Kasumi-1 (cell line): ENCODE measurements at regions not wholly inside any gene's neighbourhood (a gene's known extent, or its start where the extent isn't known, plus 50 kb on each side); places are given as distances from the start of the nearest gene placed in this dataset.

ENCODE experiments used
- DNase-seq, 2 experiments: peaks; one replicate each; lab custom pipeline; 2025; lab: John Stamatoyannopoulos, UW

GRCh38 chr10:128804411-128804810 is 662.6 kb upstream of the MGMT start:
- no peak for DNase-seq

GRCh38 chr10:128808921-128809440 is 658.1 kb upstream of the MGMT start:
- no peak for DNase-seq

- DNase-seq, result no peak
These were observed 655.5 kb upstream of the MGMT start for GRCh38 chr10:128811511-128811910.

- DNase-seq, result no peak
These were observed 655.0 kb upstream of the MGMT start for GRCh38 chr10:128812000-128812399.

- no peak for DNase-seq
These were observed 653.5 kb upstream of the MGMT start for GRCh38 chr10:128813574-128813973.

- DNase-seq, result no peak
These were observed 653.0 kb upstream of the MGMT start for GRCh38 chr10:128814024-128814423.

- no peak for DNase-seq
These were observed 652.3 kb upstream of the MGMT start for GRCh38 chr10:128814782-128815181.

GRCh38 chr10:128816726-128817125 is 650.3 kb upstream of the MGMT start:
- DNase-seq, result no peak

- no peak for DNase-seq
These were observed 649.4 kb upstream of the MGMT start for GRCh38 chr10:128817636-128818035.

GRCh38 chr10:128820663-128821062 is 646.4 kb upstream of the MGMT start:
- no peak for DNase-seq

- no peak for DNase-seq
These were observed 643.8 kb upstream of the MGMT start for GRCh38 chr10:128823201-128823600.

GRCh38 chr10:128825626-128826025 is 641.4 kb upstream of the MGMT start:
- no peak for DNase-seq

GRCh38 chr10:128833671-128834070 is 633.4 kb upstream of the MGMT start:
- DNase-seq, result no peak

- DNase-seq, result no peak
These were observed 631.7 kb upstream of the MGMT start for GRCh38 chr10:128835361-128835760.

- DNase-seq, result no peak
These were observed 629.6 kb upstream of the MGMT start for GRCh38 chr10:128837478-128837877.

- no peak for DNase-seq
These were observed 627.9 kb upstream of the MGMT start for GRCh38 chr10:128839134-128839533.

- no peak for DNase-seq
These were observed 627.3 kb upstream of the MGMT start for GRCh38 chr10:128839701-128840100.

- no peak for DNase-seq
These were observed 623.1 kb upstream of the MGMT start for GRCh38 chr10:128843972-128844371.

- no peak for DNase-seq
These were observed 620.1 kb upstream of the MGMT start for GRCh38 chr10:128846927-128847326.

- DNase-seq, result no peak
These were observed 618.2 kb upstream of the MGMT start for GRCh38 chr10:128848810-128849209.

GRCh38 chr10:128850647-128851046 is 616.4 kb upstream of the MGMT start:
- no peak for DNase-seq

GRCh38 chr10:128851281-128851680 is 615.8 kb upstream of the MGMT start:
- DNase-seq, result no peak

- DNase-seq, result no peak
These were observed 615.3 kb upstream of the MGMT start for GRCh38 chr10:128851726-128852125.

- no peak for DNase-seq
These were observed 614.6 kb upstream of the MGMT start for GRCh38 chr10:128852449-128852848.

GRCh38 chr10:128852902-128853301 is 614.1 kb upstream of the MGMT start:
- no peak for DNase-seq
